Natural killer cell (primary cell): ENCODE measurements at regions not wholly inside any gene's neighbourhood (a gene's known extent, or its start where the extent isn't known, plus 50 kb on each side); places are given as distances from the start of the nearest gene placed in this dataset.

Experiments used
- ATAC-seq, 3 donors: fragments of 150-1000 bp in 2 of 3; fragments of 200-7000 bp in 1 of 3; cut with Tn5 transposase; 1 replicate in 1 of 3; 2 replicates in 2 of 3; pipeline ENCODE4 v1.10.0; 2021; ENCODE audit warnings: mild to moderate bottlenecking in 2 of 3, moderate library complexity in 2 of 3
- DNase-seq, 2 donors: peaks; one replicate each; pipeline versions ENCODE4 v3.0.0 to v3.0.0-alpha.2; 2013 to 2021; ENCODE audit warnings: mixed read lengths in 1 of 2
- H3K27ac ChIP-seq: one replicate; pipeline ENCODE4 v1.5.1; 2013; ENCODE audit warnings: mild to moderate bottlenecking, low read length
- H3K27me3 ChIP-seq: one replicate; pipeline ENCODE4 v1.6.1; 2013; ENCODE audit warnings: low read length; ENCODE audit not compliant: control insufficient read depth, insufficient read depth
- H3K36me3 ChIP-seq: one replicate; pipeline ENCODE4 v1.6.1; 2013; ENCODE audit warnings: low read length; ENCODE audit not compliant: control insufficient read depth, insufficient read depth
- H3K4me1 ChIP-seq: one replicate; pipeline ENCODE4 v1.6.1; 2013; ENCODE audit warnings: low read length; ENCODE audit not compliant: control insufficient read depth, insufficient read depth
- H3K4me3 ChIP-seq: one replicate; pipeline ENCODE4 v1.5.1; 2013; ENCODE audit warnings: low read length
- H3K9me3 ChIP-seq: one replicate; pipeline ENCODE4 v1.6.1; 2013; ENCODE audit warnings: low read length; ENCODE audit not compliant: control insufficient read depth, insufficient read depth
- H3K27ac Mint-ChIP-seq, 2 donors: one replicate each; pipeline ENCODE4 v1.8.0; 2022; ENCODE audit warnings: mild to moderate bottlenecking in 2 of 2, mixed read lengths in 2 of 2, moderate library complexity in 1 of 2
- H3K27me3 Mint-ChIP-seq, 2 donors: one replicate each; pipeline ENCODE4 v1.8.0; 2022; ENCODE audit warnings: low read depth in 2 of 2, mixed read lengths in 2 of 2
- H3K36me3 Mint-ChIP-seq: one replicate; pipeline ENCODE4 v1.8.0; 2022; ENCODE audit warnings: mixed read lengths
- H3K4me1 Mint-ChIP-seq, 2 donors: one replicate each; pipeline ENCODE4 v1.8.0; 2022; ENCODE audit warnings: mixed read lengths in 2 of 2
- H3K4me3 Mint-ChIP-seq: one replicate; pipeline ENCODE4 v1.8.0; 2022; ENCODE audit warnings: mild to moderate bottlenecking, moderate library complexity, mixed read lengths
- H3K9me3 Mint-ChIP-seq, 2 donors: one replicate each; pipeline ENCODE4 v1.8.0; 2022; ENCODE audit warnings: mixed read lengths in 2 of 2
- WGBS: methylation state at CpG from one replicate; pipeline ENCODE4 v1.1.7; 2013; ENCODE audit warnings: missing lambda C conversion rate; ENCODE audit not compliant: insufficient coverage; 5-methylcytosine and 5-hydroxymethylcytosine counted together
- intact Hi-C: fragments of 100-400 bp; cut with micrococcal nuclease; formaldehyde crosslinking; loops from one replicate; pipeline ENCODE4 v1.14.2; 2022
- TF ChIP-seq, protein P1 (sequence below): fragments of 200-600 bp; IDR thresholded peaks from one replicate; pipeline ENCODE4 v1.8.0; 2022; ENCODE audit warnings: antibody characterized with exemption

DNA sequence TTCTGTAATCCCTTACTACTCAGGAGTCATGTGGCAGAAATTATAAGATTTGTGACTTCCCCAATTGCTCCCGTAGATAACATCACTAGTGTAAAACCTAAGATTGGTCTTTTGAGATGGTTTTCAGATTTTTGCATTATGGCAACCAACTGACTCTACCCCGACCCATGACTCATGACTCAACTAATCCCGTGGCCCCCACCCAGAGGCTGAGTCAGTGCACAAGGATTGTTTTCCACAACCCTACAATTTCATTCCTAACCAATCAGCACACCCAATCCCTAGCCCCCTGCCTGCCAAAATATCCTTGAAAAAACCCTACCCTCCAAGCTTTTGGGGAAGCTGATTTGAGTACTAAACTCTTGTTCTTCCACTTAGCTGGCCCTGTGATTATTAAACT is 109.4 kb upstream of the FAM9C start:
- no peaks in the 10 kb centered on the region for H3K36me3 Mint-ChIP-seq

GRCh38 chrX:13152518-13153185 is 108.2 kb upstream of the FAM9C start:
- Mint-ChIP-seq H3K36me3 (no peaks in the 10 kb centered on the region), H3K27me3 (no peaks in the 10 kb centered on the region), H3K27ac (no peak overlapping the region), H3K4me3 (no peak overlapping the region), H3K9me3 (peaks cover 0 to 3% of the 10 kb centered on the region in 2 donors), H3K4me1 (peaks cover 8 to 10% of the 10 kb centered on the region in 2 donors)
- peaks cover 3% of the 10 kb centered on the region for H3K9me3 ChIP-seq
- ATAC-seq, result no peak
- no peaks in the 10 kb centered on the region for H3K36me3 ChIP-seq
- TF ChIP-seq, protein P1, sequence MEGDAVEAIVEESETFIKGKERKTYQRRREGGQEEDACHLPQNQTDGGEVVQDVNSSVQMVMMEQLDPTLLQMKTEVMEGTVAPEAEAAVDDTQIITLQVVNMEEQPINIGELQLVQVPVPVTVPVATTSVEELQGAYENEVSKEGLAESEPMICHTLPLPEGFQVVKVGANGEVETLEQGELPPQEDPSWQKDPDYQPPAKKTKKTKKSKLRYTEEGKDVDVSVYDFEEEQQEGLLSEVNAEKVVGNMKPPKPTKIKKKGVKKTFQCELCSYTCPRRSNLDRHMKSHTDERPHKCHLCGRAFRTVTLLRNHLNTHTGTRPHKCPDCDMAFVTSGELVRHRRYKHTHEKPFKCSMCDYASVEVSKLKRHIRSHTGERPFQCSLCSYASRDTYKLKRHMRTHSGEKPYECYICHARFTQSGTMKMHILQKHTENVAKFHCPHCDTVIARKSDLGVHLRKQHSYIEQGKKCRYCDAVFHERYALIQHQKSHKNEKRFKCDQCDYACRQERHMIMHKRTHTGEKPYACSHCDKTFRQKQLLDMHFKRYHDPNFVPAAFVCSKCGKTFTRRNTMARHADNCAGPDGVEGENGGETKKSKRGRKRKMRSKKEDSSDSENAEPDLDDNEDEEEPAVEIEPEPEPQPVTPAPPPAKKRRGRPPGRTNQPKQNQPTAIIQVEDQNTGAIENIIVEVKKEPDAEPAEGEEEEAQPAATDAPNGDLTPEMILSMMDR, result no peak
- H3K27me3 ChIP-seq, result no peaks in the 10 kb centered on the region
- DNase-seq, result no peak
- no peak overlapping the region for H3K4me3 ChIP-seq
- WGBS, result 97% methylated on average over 5 of the region's 7 CpGs
- intact Hi-C loops, result no loop called here
- H3K4me1 ChIP-seq, result peaks cover 10% of the 10 kb centered on the region
- H3K27ac ChIP-seq, result peak overlapping the region; percentile 46

More for the DNA sequence above, 109.4 kb upstream of the FAM9C start:
- DNase-seq (no peak), ATAC-seq (no peak)
- no peak overlapping the region for H3K27ac ChIP-seq
- peaks cover 10% of the 10 kb centered on the region for H3K4me1 ChIP-seq
- H3K9me3 ChIP-seq, result peaks cover 3% of the 10 kb centered on the region
- H3K36me3 ChIP-seq, result no peaks in the 10 kb centered on the region
- Mint-ChIP-seq H3K9me3 (peaks cover 0 to 3% of the 10 kb centered on the region in 2 donors), H3K4me3 (no peak overlapping the region), H3K4me1 (peaks cover 7 to 8% of the 10 kb centered on the region in 2 donors), H3K27ac (peak overlapping the region in 1 of 2 donors; percentile 49), H3K27me3 (peaks cover 0 to 1% of the 10 kb centered on the region in 2 donors)
- 78% methylated on average over 2 of the region's 3 CpGs for WGBS
- TF ChIP-seq, protein P1, result no peak
- intact Hi-C loops, result no loop called here
- no peaks in the 10 kb centered on the region for H3K27me3 ChIP-seq
- no peak overlapping the region for H3K4me3 ChIP-seq

DNA sequence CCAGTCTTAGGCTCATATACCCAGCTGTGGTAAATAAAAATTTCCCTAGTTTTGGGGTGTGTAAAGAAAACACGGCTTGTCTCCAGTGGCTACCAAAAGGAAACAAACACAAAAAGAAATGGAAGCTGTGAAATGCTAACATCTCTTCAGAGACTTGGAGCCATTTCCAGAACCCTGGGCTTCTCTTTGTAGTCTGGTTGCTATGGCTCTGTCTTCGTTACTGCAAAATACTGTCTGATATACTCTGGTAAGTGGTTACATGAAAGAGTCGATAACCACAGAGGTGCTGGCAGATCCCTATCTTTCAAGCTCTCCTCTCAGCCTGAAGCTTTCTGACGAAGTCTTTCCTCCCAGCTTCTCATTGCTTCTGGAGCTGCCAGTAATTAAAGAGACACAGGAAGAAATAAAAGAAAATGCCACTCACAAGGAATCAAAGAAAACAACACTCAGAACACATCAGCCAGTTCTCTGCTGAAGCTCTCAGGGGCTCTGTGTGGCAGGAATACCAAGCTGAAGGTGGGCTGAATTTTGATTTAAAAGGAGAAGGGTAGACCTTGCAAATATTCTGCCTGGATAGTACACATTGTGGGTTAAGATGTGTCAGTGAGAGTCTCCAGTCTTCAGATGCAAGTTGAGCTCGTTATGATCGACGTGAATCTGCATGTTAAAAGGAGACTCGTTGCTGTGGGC is 107.6 kb upstream of the FAM9C start:
- peaks cover 0 to 3% of the 10 kb centered on the region in 2 donors for H3K9me3 Mint-ChIP-seq
- H3K4me1 ChIP-seq, result peaks cover 10% of the 10 kb centered on the region
- no peaks in the 10 kb centered on the region for H3K36me3 ChIP-seq
- peaks cover 0 to 3% of the 10 kb centered on the region in 2 donors for H3K27me3 Mint-ChIP-seq
- DNase-seq, result peak in 1 of 2 donors; percentile 83
- peak overlapping the region; percentile 59 to 85 for H3K27ac Mint-ChIP-seq
- H3K9me3 ChIP-seq, result peaks cover 3% of the 10 kb centered on the region
- peak; percentile 49 to 94 (median 77) for ATAC-seq
- H3K4me3 ChIP-seq, result no peak overlapping the region
- peak overlapping the region; percentile 72 for H3K27ac ChIP-seq
- TF ChIP-seq, protein P1, result no peak
- H3K27me3 ChIP-seq, result no peaks in the 10 kb centered on the region
- intact Hi-C loops, result no loop called here
- peak overlapping the region; percentile 41 for H3K4me3 Mint-ChIP-seq
- peaks cover 8 to 10% of the 10 kb centered on the region in 2 donors for H3K4me1 Mint-ChIP-seq
- peaks cover 3% of the 10 kb centered on the region for H3K36me3 Mint-ChIP-seq
- WGBS, result 47% methylated on average over 8 of the region's 8 CpGs
